Activated naive CD8-positive, alpha-beta T cell treated with anti-CD3 and anti-CD28 coated beads, Interleukin-2, amount 50 U/mL, for 16 hours (primary cell): ENCODE measurements at regions not wholly inside any gene's neighbourhood (a gene's known extent, or its start where the extent isn't known, plus 50 kb on each side); places are given as distances from the start of the nearest gene placed in this dataset.

Experiments
- DNase-seq: peaks from one replicate; pipeline ENCODE4 v3.0.0-alpha.2; 2020; ENCODE audit warnings: low read depth, low spot score

GRCh38 chr10:78750418-78750817 lies 318.3 kb upstream of the ZMIZ1 start:
- DNase-seq = no peak

- no peak for DNase-seq
These were observed 317.1 kb upstream of the ZMIZ1 start for GRCh38 chr10:78751716-78752115.

GRCh38 chr10:78752221-78752620 lies 316.5 kb upstream of the ZMIZ1 start:
- DNase-seq = no peak

GRCh38 chr10:78752708-78753107 lies 316.1 kb upstream of the ZMIZ1 start:
- DNase-seq = no peak

- DNase-seq = no peak
These were observed 314.3 kb upstream of the ZMIZ1 start for GRCh38 chr10:78754269-78755062.

- DNase-seq = no peak
These were observed 313.6 kb upstream of the ZMIZ1 start for GRCh38 chr10:78755063-78755701.

GRCh38 chr10:78755877-78756455 lies 312.8 kb upstream of the ZMIZ1 start:
- no peak for DNase-seq

- DNase-seq = no peak
These were observed 312.0 kb upstream of the ZMIZ1 start for GRCh38 chr10:78756604-78757343.

- DNase-seq = no peak
These were observed 311.3 kb upstream of the ZMIZ1 start for GRCh38 chr10:78757344-78757925.

- DNase-seq = no peak
These were observed 310.6 kb upstream of the ZMIZ1 start for GRCh38 chr10:78758176-78758575.

GRCh38 chr10:78759456-78760120 lies 309.2 kb upstream of the ZMIZ1 start:
- DNase-seq = no peak

GRCh38 chr10:78760463-78761310 lies 308.1 kb upstream of the ZMIZ1 start:
- DNase-seq = no peak

GRCh38 chr10:78761311-78761781 lies 307.4 kb upstream of the ZMIZ1 start:
- no peak for DNase-seq

GRCh38 chr10:78762086-78762630 lies 306.6 kb upstream of the ZMIZ1 start:
- no peak for DNase-seq

- no peak for DNase-seq
These were observed 305.5 kb upstream of the ZMIZ1 start for GRCh38 chr10:78763234-78763633.

- DNase-seq = no peak
These were observed 304.9 kb upstream of the ZMIZ1 start for GRCh38 chr10:78763651-78764395.

- DNase-seq = no peak
These were observed 304.3 kb upstream of the ZMIZ1 start for GRCh38 chr10:78764436-78764835.

GRCh38 chr10:78764846-78765430 lies 303.8 kb upstream of the ZMIZ1 start:
- DNase-seq = no peak
